ENCODE measurements at regions not wholly inside any gene's neighbourhood (a gene's known extent, or its start where the extent isn't known, plus 50 kb on each side); places are given as distances from the start of the nearest gene placed in this dataset.

DNA sequence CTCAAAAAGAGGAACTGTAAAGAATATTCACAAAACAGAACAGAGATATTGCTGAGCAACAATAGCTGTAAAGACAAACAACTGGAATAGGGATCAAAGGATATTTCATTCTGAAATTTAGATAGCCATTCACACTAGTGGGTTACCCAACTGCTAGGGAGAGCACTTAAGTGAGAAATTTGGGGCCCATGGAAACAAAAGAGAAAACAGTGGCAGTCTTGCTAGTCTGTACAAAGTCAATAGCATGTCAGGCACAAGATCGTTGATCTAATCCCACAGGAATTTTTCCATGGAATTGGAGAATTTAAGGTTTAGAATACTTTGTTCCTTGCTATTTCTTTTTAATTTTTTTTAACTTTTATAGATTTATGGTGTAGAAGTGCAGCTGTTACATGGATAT is 467.0 kb downstream of the PCDH18 start:
- TF ChIP-seq CTCF (IDR thresholded peaks at IDR 0.05 in 4 of 5, conservative IDR thresholded peaks at IDR 0.05 in 1 of 5) (no peak), POLR2A (IDR thresholded peaks at IDR 0.05) (no peak)
